ENCODE measurements at regions not wholly inside any gene's neighbourhood (a gene's known extent, or its start where the extent isn't known, plus 50 kb on each side); places are given as distances from the start of the nearest gene placed in this dataset.
"Not testable (repeated sequence)": the region's sequence is repeated elsewhere in the genome, so short reads cannot be mapped to it uniquely, and the experiment has no call there.

DNA sequence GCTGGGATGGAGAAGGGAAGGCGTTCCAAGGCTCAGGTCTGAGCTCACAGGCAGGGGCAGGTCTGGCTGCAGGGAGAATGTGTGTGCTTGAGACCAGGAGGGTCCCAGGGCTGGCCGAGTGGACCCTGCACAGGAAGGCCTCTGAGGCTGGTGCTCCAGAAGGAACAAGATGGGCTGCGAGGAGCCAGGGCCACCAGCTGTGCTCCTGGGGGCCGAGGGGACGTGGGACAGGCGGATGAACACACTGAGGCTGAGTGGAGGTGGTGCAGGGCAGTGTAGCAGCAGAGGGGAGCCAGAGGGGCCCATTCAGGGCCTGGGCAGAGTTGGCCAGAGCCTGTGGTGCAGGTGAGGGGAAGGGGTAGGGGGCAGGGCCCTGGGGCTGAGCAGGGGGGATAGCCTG lies 249.7 kb downstream of the TMEM121 start:
- H3K27ac ChIP-seq (ENCODE audit: low read depth, low read length); H3K4me1 ChIP-seq (replicated peaks in 1 of 4; ENCODE audit: control insufficient read depth in 3 of 4, insufficient read depth in 4 of 4, low read length in 3 of 4); H3K9ac ChIP-seq (replicated peaks in 1 of 4; ENCODE audit: extremely low read depth in 1 of 4, low read depth in 3 of 4, low read length in 3 of 4); H3K23ac ChIP-seq (ENCODE audit: insufficient read length); H3K27me3 ChIP-seq (replicated peaks in 1 of 4; ENCODE audit: control insufficient read depth in 3 of 4, extremely low read depth in 1 of 4, insufficient read depth in 3 of 4, low read length in 3 of 4); FAIRE-seq; H3K14ac ChIP-seq (ENCODE audit: insufficient read length); H2BK120ac ChIP-seq (replicated peaks; ENCODE audit: low read depth, low read length); H2BK5ac ChIP-seq (ENCODE audit: low read depth, low read length); POLR2A ChIA-PET (ENCODE audit: partially characterized antibody); H4K91ac ChIP-seq (replicated peaks; ENCODE audit: insufficient read length, low read length); H3K4me2 ChIP-seq (ENCODE audit: insufficient read depth in 1 of 2, low read depth in 2 of 2, low read length in 2 of 2); H2BK15ac ChIP-seq (ENCODE audit: low read length); H2BK20ac ChIP-seq (ENCODE audit: low read length); H2BK12ac ChIP-seq (ENCODE audit: low read depth, low read length); H3K36me3 ChIP-seq (ENCODE audit: control insufficient read depth in 2 of 4, insufficient read depth in 4 of 4, low read length in 3 of 4); H4K20me1 ChIP-seq (replicated peaks in 1 of 2; ENCODE audit: control insufficient read depth in 1 of 2, insufficient read depth in 2 of 2, low read length in 2 of 2); H2AFZ ChIP-seq (ENCODE audit: low read length); H2AK5ac ChIP-seq (ENCODE audit: low read depth, low read length); H3K18ac ChIP-seq (ENCODE audit: extremely low read depth, low read length); H4K5ac ChIP-seq (ENCODE audit: insufficient read length, low read depth, low read length); H3K23me2 ChIP-seq (ENCODE audit: low read depth, low read length); H4K8ac ChIP-seq (ENCODE audit: extremely low read depth, insufficient read depth, low read length); H3K56ac ChIP-seq (replicated peaks; ENCODE audit: insufficient read length, low read depth, low read length); DNase-seq (ENCODE audit: low read depth in 1 of 2, low spot score in 2 of 2); H3K4me3 ChIP-seq (ENCODE audit: extremely low read depth in 1 of 4, insufficient read depth in 2 of 4, low read depth in 3 of 4, low read length in 4 of 4); CTCF ChIA-PET (ENCODE audit: partially characterized antibody); H3K79me1 ChIP-seq (ENCODE audit: low read depth, low read length); H3K79me2 ChIP-seq (ENCODE audit: control insufficient read depth in 1 of 2, insufficient read depth in 2 of 2, low read length in 2 of 2); H3K4ac ChIP-seq (replicated peaks; ENCODE audit: insufficient read length, low read depth, low read length): not testable (repeated sequence)
- WGBS, 2 experiments (ENCODE audit: extremely low coverage in 1 of 2, insufficient coverage in 1 of 2, insufficient read length in 1 of 2, insufficient replicate concordance in 2 of 2, low coverage in 1 of 2, low lambda C conversion rate in 2 of 2, missing lambda C conversion rate in 1 of 2) = 88% methylated on average over 4 of the region's 6 CpGs; no CpG with 5 or more reads in 1 of the 2 experiments
- peaks cover 32 to 84% of the 10 kb centered on the region in 2 experiments; a peak in 3 of 4 replicates for H3K9me3 ChIP-seq (ENCODE audit: insufficient read depth in 2 of 2, low read depth in 1 of 2, low read length in 1 of 2)

Measured in H1 (cell line).